Transverse colon (tissue), 3 donors: ENCODE measurements at regions not wholly inside any gene's neighbourhood (a gene's known extent, or its start where the extent isn't known, plus 50 kb on each side); places are given as distances from the start of the nearest gene placed in this dataset.

Experiments used
- EP300 ChIP-seq: sonication (generic); formaldehyde crosslinking; IDR thresholded peaks from one replicate; pipeline ENCODE4 v1.6.1; 2017; ENCODE audit warnings: antibody characterized with exemption, low read depth
- TF ChIP-seq, protein P1 (sequence below), 5 experiments: fragments of 200-600 bp in 3 of 5; fragments of 450-650 bp in 2 of 5; sonication (generic) in 3 of 5; IDR thresholded peaks; 1 replicate in 2 of 5; 2 replicates in 3 of 5; pipeline ENCODE4 v1.5.1; 2016 to 2017; ENCODE audit warnings: antibody characterized with exemption in 5 of 5, inconsistent platforms in 3 of 5, mild to moderate bottlenecking in 2 of 5, moderate library complexity in 1 of 5

DNA sequence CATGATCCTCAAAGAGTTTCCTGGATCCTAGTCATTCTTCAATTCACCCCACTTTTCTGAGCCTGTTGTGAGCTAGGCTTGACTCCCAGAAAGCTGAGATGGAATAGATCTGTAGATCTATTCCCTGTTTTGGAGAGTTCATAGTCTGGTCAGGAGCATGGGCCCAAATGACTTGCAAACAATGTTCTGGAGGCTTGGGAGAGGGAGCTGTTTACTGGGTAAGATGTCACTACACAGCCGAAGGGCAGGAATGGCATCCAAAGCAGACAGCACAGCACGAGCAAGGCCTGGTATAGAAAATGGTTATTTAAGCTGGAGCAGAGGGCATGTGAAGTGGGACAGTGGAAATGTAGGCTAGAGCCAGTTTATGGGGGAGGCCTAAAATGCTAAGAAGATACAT, 152.5 kb upstream of the ALDH1B1 start:
- TF ChIP-seq, protein P1, sequence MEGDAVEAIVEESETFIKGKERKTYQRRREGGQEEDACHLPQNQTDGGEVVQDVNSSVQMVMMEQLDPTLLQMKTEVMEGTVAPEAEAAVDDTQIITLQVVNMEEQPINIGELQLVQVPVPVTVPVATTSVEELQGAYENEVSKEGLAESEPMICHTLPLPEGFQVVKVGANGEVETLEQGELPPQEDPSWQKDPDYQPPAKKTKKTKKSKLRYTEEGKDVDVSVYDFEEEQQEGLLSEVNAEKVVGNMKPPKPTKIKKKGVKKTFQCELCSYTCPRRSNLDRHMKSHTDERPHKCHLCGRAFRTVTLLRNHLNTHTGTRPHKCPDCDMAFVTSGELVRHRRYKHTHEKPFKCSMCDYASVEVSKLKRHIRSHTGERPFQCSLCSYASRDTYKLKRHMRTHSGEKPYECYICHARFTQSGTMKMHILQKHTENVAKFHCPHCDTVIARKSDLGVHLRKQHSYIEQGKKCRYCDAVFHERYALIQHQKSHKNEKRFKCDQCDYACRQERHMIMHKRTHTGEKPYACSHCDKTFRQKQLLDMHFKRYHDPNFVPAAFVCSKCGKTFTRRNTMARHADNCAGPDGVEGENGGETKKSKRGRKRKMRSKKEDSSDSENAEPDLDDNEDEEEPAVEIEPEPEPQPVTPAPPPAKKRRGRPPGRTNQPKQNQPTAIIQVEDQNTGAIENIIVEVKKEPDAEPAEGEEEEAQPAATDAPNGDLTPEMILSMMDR (IDR thresholded peaks at IDR 0.05): no peak
- no peak for TF ChIP-seq EP300
